SK-N-SH (cell line): ENCODE measurements at regions not wholly inside any gene's neighbourhood (a gene's known extent, or its start where the extent isn't known, plus 50 kb on each side); places are given as distances from the start of the nearest gene placed in this dataset.

Experiments used
- CTCF ChIP-seq: fragments of 200-600 bp; sonication (generic); IDR thresholded peaks from 2 replicates; pipeline ENCODE4 v1.6.1; 2017; ENCODE audit warnings: antibody characterized with exemption, mild to moderate bottlenecking, moderate library complexity
- EZH2phosphoT487 ChIP-seq: fragments of 200-600 bp; sonication (generic); IDR thresholded peaks from 2 replicates; pipeline ENCODE4 v1.6.1; 2017; ENCODE audit warnings: low read depth, mixed run types, mild to moderate bottlenecking, antibody characterized with exemption, moderate library complexity, borderline replicate concordance
- FOSL2 ChIP-seq: IDR thresholded peaks from 2 replicates; pipeline ENCODE4 v1.4.0; 2012; ENCODE audit warnings: low read depth, mild to moderate bottlenecking, moderate library complexity, borderline replicate concordance
- FOXJ3 ChIP-seq: sonication (generic); formaldehyde crosslinking; IDR thresholded peaks from 2 replicates; pipeline ENCODE4 v1.5.1; 2020; ENCODE audit warnings: mild to moderate bottlenecking, missing genetic modification reagents

- TF ChIP-seq EZH2phosphoT487: no peak
- no peak for TF ChIP-seq CTCF
- TF ChIP-seq FOSL2: no peak
- no peak for TF ChIP-seq FOXJ3
Measured at GRCh38 chr13:33547035-33547434, 261.5 kb upstream of the STARD13 start.
